ENCODE measurements at regions not wholly inside any gene's neighbourhood (a gene's known extent, or its start where the extent isn't known, plus 50 kb on each side); places are given as distances from the start of the nearest gene placed in this dataset.
A peak's percentile ranks its signal among the peaks of the same experiment; 100 is the strongest.
"Not testable (repeated sequence)": the region's sequence is repeated elsewhere in the genome, so short reads cannot be mapped to it uniquely, and the experiment has no call there.

GRCh38 chr13:103884101-103884723, 818.0 kb upstream of the SLC10A2 start:
- H3K36me3 ChIP-seq (ENCODE audit: control insufficient read depth in 1 of 2, insufficient read depth in 2 of 2, low read length in 2 of 2) = no peaks in the 10 kb centered on the region
- no peak overlapping the region for H3K27ac ChIP-seq (ENCODE audit: low read length)
- H3K27me3 ChIP-seq (ENCODE audit: low read depth, low read length) = no peaks in the 10 kb centered on the region
- no peaks in the 10 kb centered on the region for H3K4me1 ChIP-seq (ENCODE audit: control insufficient read depth in 1 of 2, insufficient read depth in 2 of 2, low read length in 2 of 2)
- H3K9me3 ChIP-seq (ENCODE audit: control insufficient read depth in 1 of 2, low read length in 2 of 2) = no peaks in the 10 kb centered on the region
- no peak overlapping the region for H3K4me3 ChIP-seq (ENCODE audit: low read depth in 1 of 2, low read length in 2 of 2)

DNA sequence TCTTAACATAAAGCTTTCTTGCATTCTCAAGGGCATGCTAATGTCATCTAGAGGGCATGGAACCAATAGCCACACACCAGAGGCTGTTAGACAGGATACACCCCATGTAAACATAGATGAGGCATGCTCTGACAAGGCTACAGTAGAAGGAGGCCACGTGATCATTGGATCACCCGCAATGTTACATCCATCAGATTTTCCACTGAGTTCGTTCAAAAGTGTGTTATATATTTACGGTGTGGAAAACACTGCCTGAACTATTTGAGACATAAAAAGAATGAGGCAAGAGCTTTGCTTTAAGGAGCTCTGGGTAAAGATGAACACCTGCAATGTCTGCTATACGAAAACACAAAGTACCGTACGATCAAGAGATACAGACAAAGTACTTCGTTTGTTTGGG, 817.5 kb upstream of the SLC10A2 start:
- Histone ChIP-seq H3K36me3 (ENCODE audit: control insufficient read depth in 1 of 2, insufficient read depth in 2 of 2, low read length in 2 of 2) (no peaks in the 10 kb centered on the region), H3K27ac (ENCODE audit: low read length) (no peak overlapping the region), H3K4me3 (ENCODE audit: low read depth in 1 of 2, low read length in 2 of 2) (no peak overlapping the region), H3K4me1 (ENCODE audit: control insufficient read depth in 1 of 2, insufficient read depth in 2 of 2, low read length in 2 of 2) (no peaks in the 10 kb centered on the region), H3K27me3 (ENCODE audit: low read depth, low read length) (no peaks in the 10 kb centered on the region), H3K9me3 (ENCODE audit: control insufficient read depth in 1 of 2, low read length in 2 of 2) (no peaks in the 10 kb centered on the region)

GRCh38 chr13:103883164-103883563, 816.9 kb upstream of the SLC10A2 start:
- no peaks in the 10 kb centered on the region for H3K36me3 ChIP-seq (ENCODE audit: control insufficient read depth in 1 of 2, insufficient read depth in 2 of 2, low read length in 2 of 2)
- H3K27me3 ChIP-seq (ENCODE audit: low read depth, low read length) = no peaks in the 10 kb centered on the region
- H3K27ac ChIP-seq (ENCODE audit: low read length) = no peak overlapping the region
- peak overlapping the region; percentile 6 to 17 for H3K4me3 ChIP-seq (ENCODE audit: low read depth in 1 of 2, low read length in 2 of 2)
- no peaks in the 10 kb centered on the region for H3K9me3 ChIP-seq (ENCODE audit: control insufficient read depth in 1 of 2, low read length in 2 of 2)
- no peaks in the 10 kb centered on the region for H3K4me1 ChIP-seq (ENCODE audit: control insufficient read depth in 1 of 2, insufficient read depth in 2 of 2, low read length in 2 of 2)

GRCh38 chr13:103880146-103880545, 813.9 kb upstream of the SLC10A2 start:
- H3K36me3 ChIP-seq (ENCODE audit: control insufficient read depth in 1 of 2, insufficient read depth in 2 of 2, low read length in 2 of 2); H3K4me3 ChIP-seq (ENCODE audit: low read depth in 1 of 2, low read length in 2 of 2); H3K9me3 ChIP-seq (ENCODE audit: control insufficient read depth in 1 of 2, low read length in 2 of 2); H3K27me3 ChIP-seq (ENCODE audit: low read depth, low read length); H3K27ac ChIP-seq (ENCODE audit: low read length); H3K4me1 ChIP-seq (ENCODE audit: control insufficient read depth in 1 of 2, insufficient read depth in 2 of 2, low read length in 2 of 2): not testable (repeated sequence)

- no peak overlapping the region for H3K27ac ChIP-seq (ENCODE audit: low read length)
- no peak overlapping the region for H3K4me3 ChIP-seq (ENCODE audit: low read depth in 1 of 2, low read length in 2 of 2)
- no peaks in the 10 kb centered on the region for H3K36me3 ChIP-seq (ENCODE audit: control insufficient read depth in 1 of 2, insufficient read depth in 2 of 2, low read length in 2 of 2)
- H3K4me1 ChIP-seq (ENCODE audit: control insufficient read depth in 1 of 2, insufficient read depth in 2 of 2, low read length in 2 of 2) = no peaks in the 10 kb centered on the region
- H3K27me3 ChIP-seq (ENCODE audit: low read depth, low read length) = no peaks in the 10 kb centered on the region
- no peaks in the 10 kb centered on the region for H3K9me3 ChIP-seq (ENCODE audit: control insufficient read depth in 1 of 2, low read length in 2 of 2)
Observed at GRCh38 chr13:103878891-103879605, 812.8 kb upstream of the SLC10A2 start.

DNA sequence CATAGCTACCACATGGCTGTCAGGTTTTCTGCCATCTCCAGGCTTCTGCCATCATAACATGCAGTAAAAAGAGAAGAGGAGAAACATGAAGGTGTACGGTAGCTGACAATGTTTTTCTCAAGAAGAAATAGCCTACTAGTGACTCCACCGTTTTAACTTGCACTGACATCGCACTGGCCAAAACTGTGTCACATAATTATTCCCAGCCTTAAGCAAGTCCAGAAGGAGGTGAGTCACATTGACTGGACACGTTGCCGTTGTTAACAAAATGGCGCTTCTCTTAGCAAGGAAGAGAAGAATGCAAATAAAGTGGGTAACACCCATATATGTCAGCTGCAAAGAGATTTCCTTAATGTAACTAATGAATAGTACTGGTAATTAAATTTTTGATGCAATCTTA, 810.4 kb upstream of the SLC10A2 start:
- Histone ChIP-seq H3K4me1 (ENCODE audit: control insufficient read depth in 1 of 2, insufficient read depth in 2 of 2, low read length in 2 of 2) (no peaks in the 10 kb centered on the region), H3K4me3 (ENCODE audit: low read depth in 1 of 2, low read length in 2 of 2) (no peak overlapping the region), H3K27me3 (ENCODE audit: low read depth, low read length) (no peaks in the 10 kb centered on the region), H3K9me3 (ENCODE audit: control insufficient read depth in 1 of 2, low read length in 2 of 2) (no peaks in the 10 kb centered on the region), H3K27ac (ENCODE audit: low read length) (no peak overlapping the region), H3K36me3 (ENCODE audit: control insufficient read depth in 1 of 2, insufficient read depth in 2 of 2, low read length in 2 of 2) (no peaks in the 10 kb centered on the region)

DNA sequence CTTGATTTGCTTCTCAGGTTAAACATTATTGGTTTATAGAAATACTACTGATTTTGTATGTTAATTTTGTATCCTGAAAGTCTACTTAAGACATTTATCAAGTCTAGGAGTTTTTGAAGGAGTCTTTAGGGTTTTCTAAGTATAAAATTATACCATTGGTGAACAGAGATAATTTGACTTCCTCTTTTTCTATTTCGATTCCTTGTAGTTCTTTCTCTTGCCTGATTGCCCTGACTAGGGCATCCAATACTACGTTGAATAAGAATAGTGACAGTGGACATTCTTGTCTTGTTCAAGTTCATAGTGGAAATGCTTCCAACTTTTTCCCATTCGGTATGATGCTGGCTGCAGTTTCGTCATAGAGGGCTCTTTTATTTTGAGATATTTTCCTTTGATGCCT, 807.5 kb upstream of the SLC10A2 start:
- no peaks in the 10 kb centered on the region for H3K4me1 ChIP-seq (ENCODE audit: control insufficient read depth in 1 of 2, insufficient read depth in 2 of 2, low read length in 2 of 2)
- H3K4me3 ChIP-seq (ENCODE audit: low read depth in 1 of 2, low read length in 2 of 2) = no peak overlapping the region
- H3K27ac ChIP-seq (ENCODE audit: low read length) = no peak overlapping the region
- no peaks in the 10 kb centered on the region for H3K36me3 ChIP-seq (ENCODE audit: control insufficient read depth in 1 of 2, insufficient read depth in 2 of 2, low read length in 2 of 2)
- H3K9me3 ChIP-seq (ENCODE audit: control insufficient read depth in 1 of 2, low read length in 2 of 2) = no peaks in the 10 kb centered on the region
- no peaks in the 10 kb centered on the region for H3K27me3 ChIP-seq (ENCODE audit: low read depth, low read length)

DNA sequence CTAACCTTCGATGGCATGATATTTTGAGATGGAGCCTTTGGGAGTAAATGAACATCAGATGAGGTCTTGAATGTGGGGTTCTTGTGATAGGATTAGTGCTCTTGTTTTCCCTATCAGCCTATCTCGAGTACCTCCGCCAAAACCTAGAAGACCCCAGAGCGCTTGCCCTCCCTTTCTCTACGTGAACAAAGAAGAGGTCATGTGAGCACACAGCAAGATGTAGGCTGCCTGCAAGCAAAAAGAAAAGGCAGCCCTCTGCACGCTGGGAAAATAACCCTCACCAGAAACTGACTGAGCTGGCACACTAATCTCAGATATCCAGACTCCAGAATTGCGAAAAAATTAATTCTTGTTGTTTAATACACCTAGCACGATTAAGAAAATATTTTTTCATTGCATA, 799.8 kb upstream of the SLC10A2 start:
- no peak overlapping the region for H3K4me3 ChIP-seq (ENCODE audit: low read depth in 1 of 2, low read length in 2 of 2)
- H3K9me3 ChIP-seq (ENCODE audit: control insufficient read depth in 1 of 2, low read length in 2 of 2) = no peaks in the 10 kb centered on the region
- no peaks in the 10 kb centered on the region for H3K36me3 ChIP-seq (ENCODE audit: control insufficient read depth in 1 of 2, insufficient read depth in 2 of 2, low read length in 2 of 2)
- no peaks in the 10 kb centered on the region for H3K27me3 ChIP-seq (ENCODE audit: low read depth, low read length)
- H3K27ac ChIP-seq (ENCODE audit: low read length) = no peak overlapping the region
- H3K4me1 ChIP-seq (ENCODE audit: control insufficient read depth in 1 of 2, insufficient read depth in 2 of 2, low read length in 2 of 2) = no peaks in the 10 kb centered on the region

DNA sequence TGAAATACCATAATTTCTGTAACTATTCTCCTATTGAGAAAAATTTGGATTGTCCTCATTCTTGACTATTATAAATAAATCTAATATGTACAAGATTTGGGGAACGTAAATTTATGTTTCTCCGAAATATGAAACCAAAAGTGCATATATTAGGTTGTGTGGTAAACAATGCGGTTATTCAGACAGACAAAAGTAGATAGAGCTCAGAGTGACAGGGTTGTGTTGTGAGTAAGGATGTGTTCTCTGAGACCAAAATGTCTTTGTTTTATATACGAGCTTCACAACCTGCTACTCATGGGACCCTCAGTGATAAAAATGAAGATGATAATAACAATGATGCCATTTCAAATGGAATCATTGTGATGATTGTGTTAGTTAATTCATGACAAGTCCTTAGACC, 796.3 kb upstream of the SLC10A2 start:
- Histone ChIP-seq H3K36me3 (ENCODE audit: control insufficient read depth in 1 of 2, insufficient read depth in 2 of 2, low read length in 2 of 2) (no peaks in the 10 kb centered on the region), H3K4me3 (ENCODE audit: low read depth in 1 of 2, low read length in 2 of 2) (no peak overlapping the region), H3K27me3 (ENCODE audit: low read depth, low read length) (no peaks in the 10 kb centered on the region), H3K4me1 (ENCODE audit: control insufficient read depth in 1 of 2, insufficient read depth in 2 of 2, low read length in 2 of 2) (no peaks in the 10 kb centered on the region), H3K9me3 (ENCODE audit: control insufficient read depth in 1 of 2, low read length in 2 of 2) (no peaks in the 10 kb centered on the region), H3K27ac (ENCODE audit: low read length) (no peak overlapping the region)

DNA sequence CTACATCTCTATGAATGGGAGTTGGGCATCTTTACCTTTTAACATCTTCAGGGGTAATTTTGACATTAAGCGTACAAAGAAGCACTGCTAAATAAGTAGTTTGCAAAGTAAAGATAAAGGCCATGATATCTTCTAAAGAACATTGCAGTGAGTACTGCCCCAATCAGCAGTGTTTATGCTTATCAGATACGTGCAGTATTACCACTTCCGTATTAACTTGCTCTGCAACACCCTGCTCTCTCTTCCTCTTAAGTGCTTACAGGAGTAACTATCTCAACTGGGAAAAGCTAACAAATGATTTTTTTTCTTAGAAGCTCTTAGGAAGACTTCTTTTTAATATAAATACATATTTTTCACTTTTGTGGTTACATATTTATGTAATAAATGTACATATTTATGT, 793.7 kb upstream of the SLC10A2 start:
- Histone ChIP-seq H3K9me3 (ENCODE audit: control insufficient read depth in 1 of 2, low read length in 2 of 2) (no peaks in the 10 kb centered on the region), H3K4me1 (ENCODE audit: control insufficient read depth in 1 of 2, insufficient read depth in 2 of 2, low read length in 2 of 2) (no peaks in the 10 kb centered on the region)

GRCh38 chr13:103852036-103852435, 785.8 kb upstream of the SLC10A2 start:
- Histone ChIP-seq H3K9me3 (ENCODE audit: control insufficient read depth in 1 of 2, low read length in 2 of 2) (no peaks in the 10 kb centered on the region), H3K4me1 (ENCODE audit: control insufficient read depth in 1 of 2, insufficient read depth in 2 of 2, low read length in 2 of 2) (no peaks in the 10 kb centered on the region), H3K27me3 (ENCODE audit: low read depth, low read length) (no peaks in the 10 kb centered on the region), H3K36me3 (ENCODE audit: control insufficient read depth in 1 of 2, insufficient read depth in 2 of 2, low read length in 2 of 2) (no peaks in the 10 kb centered on the region), H3K4me3 (ENCODE audit: low read depth in 1 of 2, low read length in 2 of 2) (no peak overlapping the region), H3K27ac (ENCODE audit: low read length) (no peak overlapping the region)

More for the DNA sequence above, 793.7 kb upstream of the SLC10A2 start:
- Histone ChIP-seq H3K4me3 (ENCODE audit: low read depth in 1 of 2, low read length in 2 of 2) (no peak overlapping the region), H3K27me3 (ENCODE audit: low read depth, low read length) (no peaks in the 10 kb centered on the region), H3K27ac (ENCODE audit: low read length) (no peak overlapping the region), H3K36me3 (ENCODE audit: control insufficient read depth in 1 of 2, insufficient read depth in 2 of 2, low read length in 2 of 2) (no peaks in the 10 kb centered on the region)

GRCh38 chr13:103844471-103844870, 778.3 kb upstream of the SLC10A2 start:
- H3K4me3 ChIP-seq (ENCODE audit: low read depth in 1 of 2, low read length in 2 of 2) = no peak overlapping the region

More at GRCh38 chr13:103844471-103844870, 778.3 kb upstream of the SLC10A2 start:
- no peaks in the 10 kb centered on the region for H3K36me3 ChIP-seq (ENCODE audit: control insufficient read depth in 1 of 2, insufficient read depth in 2 of 2, low read length in 2 of 2)
- H3K27ac ChIP-seq (ENCODE audit: low read length) = no peak overlapping the region
- H3K4me1 ChIP-seq (ENCODE audit: control insufficient read depth in 1 of 2, insufficient read depth in 2 of 2, low read length in 2 of 2) = no peaks in the 10 kb centered on the region
- H3K9me3 ChIP-seq (ENCODE audit: control insufficient read depth in 1 of 2, low read length in 2 of 2) = no peaks in the 10 kb centered on the region
- H3K27me3 ChIP-seq (ENCODE audit: low read depth, low read length) = no peaks in the 10 kb centered on the region
